ENCODE measurements at regions not wholly inside any gene's neighbourhood (a gene's known extent, or its start where the extent isn't known, plus 50 kb on each side); places are given as distances from the start of the nearest gene placed in this dataset.

- TF ChIP-seq CTCF (conservative IDR thresholded peaks at IDR 0.05 in 1 of 2, IDR thresholded peaks at IDR 0.05 in 1 of 2; ENCODE audit: low read depth in 1 of 2, low read length in 2 of 2): no peak
- no peak for TF ChIP-seq EZH2 (IDR thresholded peaks at IDR 0.05; ENCODE audit: low read length, missing control alignments)
Measured at GRCh38 chr2:120495586-120495985, 149.7 kb downstream of the INHBB start.
